NCI-H2107 (cell line): ENCODE measurements at regions not wholly inside any gene's neighbourhood (a gene's known extent, or its start where the extent isn't known, plus 50 kb on each side); places are given as distances from the start of the nearest gene placed in this dataset.
"Not testable (repeated sequence)": the region's sequence is repeated elsewhere in the genome, so short reads cannot be mapped to it uniquely, and the experiment has no call there.

Experiments used
- DNase-seq: peaks from one replicate; lab custom pipeline; 2025; lab: John Stamatoyannopoulos, UW

DNA sequence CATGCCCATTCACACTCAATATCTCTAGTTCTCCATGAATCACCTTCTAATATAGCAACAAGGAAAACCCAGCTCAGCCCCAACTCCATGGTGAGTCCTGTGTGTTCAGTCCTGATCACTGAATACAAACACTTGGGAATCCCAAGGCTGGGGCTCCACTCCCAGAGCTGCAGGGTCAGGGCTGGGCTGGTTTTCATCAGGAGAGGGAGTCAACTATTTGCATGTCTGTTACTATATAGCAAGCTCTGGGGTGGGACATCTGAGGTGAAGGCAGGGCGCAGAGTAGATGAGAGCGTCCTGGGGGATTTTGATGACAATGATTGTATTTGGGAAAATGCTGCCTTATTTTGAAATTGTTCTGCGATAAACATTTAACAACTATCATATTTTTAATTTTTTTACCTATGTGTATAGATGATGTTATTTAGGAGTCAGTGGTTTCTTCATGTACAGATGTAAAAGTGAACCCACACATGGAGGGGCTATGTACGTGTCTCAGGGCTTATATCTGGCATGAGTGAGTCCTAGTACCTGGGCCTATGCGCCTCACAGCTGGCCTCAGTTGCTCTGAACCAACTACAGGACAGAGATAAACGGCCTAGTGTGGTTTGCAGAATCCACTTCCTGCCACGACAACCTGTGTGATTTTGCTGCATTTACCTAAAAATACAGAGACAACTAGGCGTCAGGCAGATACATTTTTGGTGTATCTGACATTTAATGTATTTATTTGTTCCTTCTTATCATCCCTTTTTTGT is 603.7 kb downstream of the TMEM121 start:
- not testable (repeated sequence) for DNase-seq

DNA sequence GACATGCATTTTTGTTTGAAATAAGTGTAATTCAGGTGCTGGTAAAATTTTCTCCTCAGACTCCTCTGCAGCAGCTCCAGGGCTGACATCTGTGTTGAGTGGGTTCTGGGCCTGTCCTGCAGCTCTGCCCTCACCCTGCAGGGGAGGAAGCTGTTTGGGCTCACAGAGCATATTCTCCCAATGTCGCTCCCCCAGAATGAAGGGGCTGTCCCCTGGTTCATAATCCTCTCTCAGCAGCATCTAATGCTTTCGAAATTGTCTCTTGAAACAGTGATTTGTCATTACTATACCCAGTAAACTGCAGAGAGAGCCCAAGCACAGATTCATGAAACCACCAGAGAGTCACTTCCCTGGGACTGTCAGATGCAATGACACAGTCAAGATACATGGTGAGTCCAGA is 606.7 kb downstream of the TMEM121 start:
- DNase-seq, result not testable (repeated sequence)

DNA sequence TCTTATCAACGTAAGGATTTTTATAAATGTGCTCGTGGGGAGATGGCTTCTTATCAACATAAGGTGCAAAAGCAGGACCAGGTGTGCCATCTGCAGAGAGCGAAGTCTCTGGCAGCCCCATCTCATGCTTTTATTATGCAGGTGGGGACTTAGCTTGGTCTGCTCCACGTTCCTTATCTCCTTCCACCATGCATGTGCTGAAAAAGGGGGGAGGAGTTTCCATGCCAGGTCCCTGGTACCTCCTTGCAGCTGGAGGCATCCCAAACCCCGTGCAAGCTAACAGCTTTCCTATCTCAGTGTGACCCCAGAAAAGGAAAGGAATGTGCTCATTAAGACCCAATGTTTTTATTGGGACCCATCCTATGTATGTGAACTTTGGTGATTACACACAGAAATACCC is 608.5 kb downstream of the TMEM121 start:
- no peak for DNase-seq

DNA sequence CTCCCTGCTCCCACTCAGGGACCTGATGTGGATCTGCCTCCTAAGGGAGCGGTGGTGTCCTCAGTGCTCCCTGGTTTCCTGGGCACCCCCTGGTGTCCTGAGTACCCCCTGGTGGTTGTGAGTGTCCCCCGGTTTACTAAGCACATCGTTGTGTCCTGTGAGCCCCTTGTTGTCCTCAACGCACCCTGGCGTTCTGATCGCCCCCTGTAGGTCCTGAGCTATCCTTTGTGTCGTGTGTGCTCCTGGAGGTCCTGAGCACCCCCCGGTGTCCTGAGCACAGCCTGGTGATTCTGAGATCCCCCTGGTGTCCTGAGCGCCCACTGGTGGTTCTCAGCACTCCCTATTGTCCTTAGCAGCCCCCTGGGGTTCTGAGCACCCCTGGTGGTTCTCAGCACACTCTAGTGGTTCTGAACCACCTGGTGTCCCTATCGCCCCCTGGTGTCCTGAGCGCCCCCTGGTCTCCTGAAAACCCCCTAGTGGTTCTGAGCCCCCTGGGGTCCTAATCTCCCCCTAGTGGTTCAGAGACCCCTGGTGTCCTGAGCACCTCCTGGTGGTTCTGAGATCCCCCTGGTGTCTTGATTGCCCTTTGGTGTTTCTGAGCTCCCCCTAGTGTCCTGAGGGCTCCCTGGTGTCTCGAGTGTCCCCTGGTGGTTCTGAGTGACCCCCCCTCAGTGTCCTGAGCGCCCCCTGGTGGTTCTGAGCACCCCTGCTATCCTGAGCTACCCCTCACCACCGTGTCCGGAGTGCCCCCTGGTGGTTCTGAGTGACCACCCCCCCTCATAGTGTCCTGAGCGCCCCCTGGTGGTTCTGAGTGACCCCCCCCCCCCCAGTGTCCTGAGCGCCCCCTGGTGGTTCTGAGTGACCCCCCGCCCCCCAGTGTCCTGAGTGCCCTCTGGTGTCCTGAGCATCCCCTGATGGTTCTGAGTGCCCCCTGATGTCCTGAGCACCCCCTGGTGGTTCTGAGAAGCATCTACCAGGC is 615.1 kb downstream of the TMEM121 start:
- DNase-seq, result no peak

DNA sequence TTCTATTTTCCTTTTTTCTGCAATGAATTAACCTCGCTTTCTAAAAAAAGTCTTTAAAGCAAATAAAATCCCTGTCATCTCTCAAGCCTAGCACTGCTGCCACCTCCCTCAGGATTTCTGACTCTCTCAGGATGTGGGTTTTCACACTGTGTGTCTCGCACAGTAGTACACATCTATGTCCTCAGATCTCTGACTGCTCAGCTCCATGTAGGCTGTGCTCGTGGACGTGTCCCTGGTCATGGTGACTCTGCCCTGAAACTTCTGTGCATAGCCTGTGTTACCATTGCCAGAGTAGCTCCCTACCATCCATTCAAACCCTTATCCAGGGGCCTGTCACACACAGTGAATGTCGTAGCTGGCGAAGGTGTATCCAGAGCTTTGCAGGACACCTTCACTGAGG is 619.3 kb downstream of the TMEM121 start:
- not testable (repeated sequence) for DNase-seq

DNA sequence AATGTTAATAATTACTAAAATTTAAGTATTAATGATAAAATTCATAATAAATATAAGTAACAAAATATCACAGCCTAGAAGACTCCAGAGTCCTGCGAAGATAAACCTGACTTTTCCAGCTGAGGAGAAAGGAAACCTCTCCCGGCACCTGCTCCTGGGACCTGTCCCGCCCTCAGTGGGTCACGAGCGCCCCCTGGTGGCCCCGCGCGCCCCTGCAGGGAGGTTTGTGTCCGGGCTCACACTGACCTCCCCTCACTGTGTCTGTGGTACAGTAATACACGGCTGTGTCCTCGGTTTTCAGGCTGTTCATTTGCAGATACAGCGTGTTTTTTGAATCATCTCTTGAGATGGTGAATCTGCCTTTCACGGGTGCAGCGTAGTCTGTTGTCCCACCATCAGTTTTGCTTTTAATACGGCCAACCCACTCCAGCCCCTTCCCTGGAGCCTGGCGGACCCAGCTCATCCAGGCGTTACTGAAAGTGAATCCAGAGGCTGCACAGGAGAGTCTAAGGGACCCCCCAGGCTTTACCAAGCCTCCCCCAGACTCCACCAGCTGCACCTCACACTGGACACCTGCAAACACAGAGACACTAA is 627.1 kb downstream of the TMEM121 start:
- DNase-seq, result peak; percentile 60

DNA sequence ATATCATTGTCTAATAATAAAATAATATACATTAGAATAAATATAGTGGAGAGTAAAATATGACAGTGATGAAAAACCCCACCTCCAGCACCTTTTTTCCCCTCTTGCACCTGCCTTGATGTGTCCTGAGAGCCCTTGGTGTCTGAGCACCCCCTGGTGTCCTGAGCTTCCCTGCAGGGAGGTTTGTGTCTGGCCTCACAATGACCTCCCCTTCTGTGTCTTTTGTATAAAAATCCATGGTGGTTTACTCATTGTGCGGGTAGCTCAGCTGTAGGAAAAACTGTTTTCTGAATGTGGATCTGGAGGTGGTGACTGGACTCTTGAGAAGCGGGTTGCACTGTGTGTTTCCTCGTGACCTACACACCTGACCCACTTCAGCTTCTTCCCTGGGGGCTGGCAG is 636.9 kb downstream of the TMEM121 start:
- no peak for DNase-seq

DNA sequence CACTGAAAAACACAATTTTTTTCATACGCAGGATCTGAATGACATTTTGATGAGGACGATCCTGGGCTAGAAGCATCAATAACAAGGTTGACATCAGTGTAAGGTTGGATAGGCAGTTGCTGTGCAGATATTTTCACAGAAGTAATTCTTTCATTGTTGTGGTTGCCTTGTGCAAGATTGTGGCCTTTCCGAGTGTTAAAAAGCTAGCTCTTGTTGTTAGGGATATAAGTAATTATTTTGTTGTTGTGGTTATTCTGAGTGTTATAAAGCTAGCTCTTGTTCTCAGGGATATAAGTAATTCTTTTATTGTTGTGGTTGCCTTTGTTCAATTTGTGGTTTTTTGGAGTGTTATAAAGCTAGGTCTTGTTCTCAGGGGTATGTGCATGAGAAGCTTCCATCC is 637.4 kb downstream of the TMEM121 start:
- not testable (repeated sequence) for DNase-seq

DNA sequence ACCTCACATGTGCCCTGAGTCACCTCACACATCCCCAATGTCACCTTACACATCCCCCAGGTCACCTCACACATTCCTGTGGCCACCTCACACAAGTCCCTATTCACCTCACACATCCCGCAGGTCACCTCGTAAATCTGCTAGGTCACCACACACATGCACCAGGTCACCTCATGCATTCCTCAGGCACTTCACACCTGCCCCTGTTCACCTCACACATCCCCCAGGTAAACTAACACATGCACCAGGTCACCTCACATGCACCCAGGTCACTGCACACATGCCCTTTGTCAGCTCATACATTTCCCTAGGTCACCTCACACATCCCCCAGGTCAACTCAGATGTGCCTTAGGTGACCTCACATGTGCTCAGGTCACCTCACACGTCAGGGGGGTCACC is 639.8 kb downstream of the TMEM121 start:
- no peak for DNase-seq

DNA sequence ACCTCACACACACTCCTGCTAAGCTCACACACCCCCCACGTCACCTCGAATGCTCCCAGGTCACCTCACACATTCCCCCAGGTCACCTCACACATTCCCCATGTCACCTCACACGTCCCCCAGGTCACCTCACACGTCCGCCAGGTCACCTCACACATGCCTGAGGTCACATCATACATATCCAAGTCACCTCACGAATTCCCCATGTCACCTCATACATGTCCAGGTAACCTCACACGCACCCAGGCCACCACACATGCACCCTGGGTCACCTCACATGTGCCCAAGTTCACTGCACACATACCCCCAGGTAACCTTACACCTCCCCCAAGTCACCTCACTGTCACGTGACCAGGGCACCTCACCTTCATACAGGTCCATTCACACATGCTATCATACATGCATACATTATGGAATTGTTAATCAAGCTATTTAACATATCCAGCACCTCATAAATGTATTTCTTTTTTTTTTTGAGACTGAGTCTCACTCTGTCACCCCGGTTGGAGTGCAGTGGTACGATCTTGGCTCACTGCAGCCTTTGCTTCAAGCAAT is 640.3 kb downstream of the TMEM121 start:
- no peak for DNase-seq

DNA sequence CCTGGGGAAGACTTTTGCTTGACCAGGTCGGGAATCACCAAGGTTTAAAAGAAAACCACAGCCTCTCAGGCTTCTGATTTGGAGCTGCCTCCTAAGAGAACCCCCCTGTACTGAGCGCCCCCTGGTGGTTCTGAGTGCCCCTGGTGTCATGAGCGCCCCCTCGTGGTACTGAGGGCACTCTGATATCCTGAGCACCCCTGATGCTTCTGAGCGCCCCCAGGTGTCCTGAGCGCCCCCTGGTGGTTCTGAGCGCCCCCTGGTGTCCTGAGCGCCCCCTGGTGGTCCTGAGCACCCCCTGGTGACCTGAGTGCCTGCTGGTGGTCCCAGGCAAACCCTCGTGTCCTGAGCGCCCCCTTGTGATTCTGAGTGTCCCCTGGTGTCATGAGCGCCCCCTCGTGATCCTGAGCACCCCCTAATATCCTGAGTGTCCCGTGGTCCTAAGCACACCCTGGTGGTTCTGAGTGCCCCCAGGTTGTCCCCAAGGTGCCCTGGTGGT is 643.8 kb downstream of the TMEM121 start:
- DNase-seq, result not testable (repeated sequence)

DNA sequence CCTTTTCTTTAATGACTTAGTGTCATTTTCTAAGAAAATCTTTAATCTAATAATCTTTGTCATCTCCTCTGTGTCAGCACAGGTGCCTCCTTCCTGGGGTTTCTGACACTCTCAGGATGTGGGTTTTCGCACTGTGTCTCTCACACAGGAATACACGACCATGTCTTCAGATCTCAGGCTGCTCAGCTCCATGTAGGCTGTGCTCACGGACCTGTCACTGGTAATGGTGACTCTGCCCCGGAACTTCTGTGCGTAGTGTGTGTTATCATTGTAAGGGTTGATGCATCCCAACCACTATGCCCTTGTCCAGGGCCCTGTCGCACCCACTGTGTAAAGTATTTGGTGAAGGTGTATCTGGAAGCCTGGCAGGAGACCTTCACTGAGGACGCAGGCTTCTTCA is 647.8 kb downstream of the TMEM121 start:
- no peak for DNase-seq

DNA sequence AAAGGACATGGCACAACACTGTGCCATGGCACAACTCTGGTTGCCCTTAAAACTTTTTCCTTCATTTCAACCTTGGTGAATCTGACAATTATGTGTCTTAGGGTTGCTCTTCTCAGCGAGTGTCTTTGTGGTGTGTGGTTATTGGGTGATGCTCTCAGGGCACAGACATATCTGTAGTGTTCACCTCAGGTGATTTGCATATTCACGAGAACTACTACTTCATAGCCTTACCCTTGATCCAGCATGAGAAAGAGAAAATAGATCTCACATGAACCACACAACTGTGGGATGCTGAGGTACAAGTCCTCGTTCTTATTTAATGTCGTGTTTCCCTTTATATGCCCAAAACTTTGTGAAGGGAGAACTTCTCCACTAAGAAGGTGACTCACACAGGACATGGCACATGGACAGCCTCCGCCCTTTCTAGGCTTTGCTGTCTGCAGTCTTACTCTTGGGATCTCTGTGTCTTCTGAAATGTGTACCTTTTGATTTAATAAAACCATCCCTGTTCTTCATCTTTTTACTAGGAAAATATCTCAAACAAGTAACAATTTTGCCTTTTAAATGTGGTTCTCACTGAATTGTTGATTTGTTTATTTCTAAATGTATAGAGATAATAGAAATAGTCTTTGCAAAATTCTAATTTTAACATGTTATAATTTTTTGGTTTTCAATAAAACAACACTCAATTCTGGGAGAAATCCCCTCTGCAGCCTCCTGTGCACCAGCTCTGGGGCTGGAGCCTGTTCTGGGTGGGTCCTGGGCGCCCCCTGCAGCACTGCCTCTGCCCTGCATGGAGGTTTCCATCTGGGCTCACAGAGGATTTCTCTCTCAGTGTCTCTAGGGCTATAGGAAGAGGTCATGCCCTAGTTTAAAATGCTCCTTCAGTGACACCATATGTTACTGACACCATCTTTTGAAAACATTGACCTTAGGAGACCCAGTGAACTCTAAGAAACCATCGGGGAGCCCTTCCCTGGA is 651.2 kb downstream of the TMEM121 start:
- not testable (repeated sequence) for DNase-seq

DNA sequence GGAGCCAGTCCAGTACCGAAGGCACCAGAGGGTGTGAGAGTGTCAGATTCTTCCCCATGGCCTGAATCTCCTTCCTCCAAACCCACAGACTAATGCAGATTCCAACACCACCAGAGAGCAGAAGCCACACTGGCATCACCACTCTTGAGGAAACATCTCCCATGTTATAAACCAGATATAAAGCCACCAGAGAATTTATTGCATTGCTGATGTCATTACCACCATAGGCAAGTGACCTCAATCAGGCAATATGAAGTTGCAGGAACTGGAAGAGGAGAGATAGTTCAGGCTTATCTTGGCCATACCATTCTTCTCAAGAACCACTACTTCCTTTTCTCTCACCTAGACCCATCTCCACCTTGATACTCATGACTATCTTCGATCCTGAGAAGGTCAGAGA is 653.4 kb downstream of the TMEM121 start:
- no peak for DNase-seq

DNA sequence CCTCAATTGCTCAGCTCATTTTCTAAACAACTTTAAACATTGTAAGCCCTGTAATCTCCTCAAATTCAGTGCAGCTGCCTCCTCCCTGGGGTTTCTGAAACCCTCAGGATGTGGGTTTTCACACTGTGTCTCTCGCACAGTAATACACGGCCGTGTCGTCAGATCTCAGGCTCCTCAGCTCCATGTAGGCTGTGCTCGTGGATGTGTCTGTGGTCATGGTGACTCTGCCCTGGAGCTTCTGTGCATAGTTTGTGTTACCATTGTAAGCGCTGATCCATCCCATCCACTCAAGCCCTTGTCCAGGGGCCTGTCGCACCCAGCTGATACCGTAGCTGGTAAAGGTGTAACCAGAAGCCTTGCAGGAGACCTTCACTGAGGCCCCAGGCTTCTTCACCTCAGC is 658.4 kb downstream of the TMEM121 start:
- DNase-seq, result not testable (repeated sequence)

DNA sequence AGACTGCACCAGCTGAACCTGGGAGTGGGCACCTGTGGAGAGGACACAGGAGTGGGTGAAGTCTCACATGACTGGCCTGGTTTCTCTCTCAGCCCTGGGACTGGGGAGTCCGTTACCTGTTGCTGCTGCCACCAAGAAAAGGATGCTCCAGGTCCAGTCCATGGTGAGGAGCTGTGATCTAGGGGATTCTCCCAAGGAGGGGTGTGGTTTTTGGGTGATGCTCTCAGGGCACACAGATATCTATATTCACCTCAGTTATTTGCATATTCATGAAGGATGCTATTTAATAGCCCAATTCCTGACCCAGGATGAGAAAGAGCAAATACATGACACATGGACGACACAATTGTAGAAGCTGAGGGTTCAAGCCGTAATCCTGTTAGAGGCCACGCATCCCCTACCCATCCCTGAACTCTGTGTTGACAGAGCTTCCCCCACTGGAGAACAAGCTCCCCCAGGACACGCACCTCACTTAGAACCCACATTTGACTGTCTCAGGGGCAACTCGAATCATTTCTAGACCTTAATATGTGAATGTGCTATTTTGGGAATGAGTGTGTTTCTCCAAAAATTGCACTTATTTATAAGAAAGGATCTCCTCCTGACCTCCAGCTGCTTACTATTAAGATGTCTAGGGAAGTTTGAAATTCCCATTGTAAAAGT is 658.9 kb downstream of the TMEM121 start:
- DNase-seq, result not testable (repeated sequence)

DNA sequence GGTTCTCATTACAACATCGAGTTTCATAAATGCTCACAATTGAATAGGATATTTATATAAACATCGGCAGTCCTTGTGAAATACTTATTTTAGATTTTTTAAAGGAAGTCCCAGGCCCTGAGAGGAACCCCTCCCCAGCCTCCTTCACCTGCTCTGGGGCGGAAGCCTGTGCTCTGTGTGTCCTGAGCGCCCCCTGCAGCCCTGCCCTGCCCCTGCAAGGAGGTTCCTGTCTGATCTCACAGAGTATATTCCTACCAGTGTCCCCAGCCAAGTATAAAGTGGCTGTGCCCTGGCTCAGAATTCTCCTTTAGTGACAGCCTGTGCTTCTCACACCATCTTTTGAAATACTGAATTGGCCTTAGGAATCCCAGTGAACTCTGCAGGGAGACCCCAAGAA is 659.5 kb downstream of the TMEM121 start:
- no peak for DNase-seq

DNA sequence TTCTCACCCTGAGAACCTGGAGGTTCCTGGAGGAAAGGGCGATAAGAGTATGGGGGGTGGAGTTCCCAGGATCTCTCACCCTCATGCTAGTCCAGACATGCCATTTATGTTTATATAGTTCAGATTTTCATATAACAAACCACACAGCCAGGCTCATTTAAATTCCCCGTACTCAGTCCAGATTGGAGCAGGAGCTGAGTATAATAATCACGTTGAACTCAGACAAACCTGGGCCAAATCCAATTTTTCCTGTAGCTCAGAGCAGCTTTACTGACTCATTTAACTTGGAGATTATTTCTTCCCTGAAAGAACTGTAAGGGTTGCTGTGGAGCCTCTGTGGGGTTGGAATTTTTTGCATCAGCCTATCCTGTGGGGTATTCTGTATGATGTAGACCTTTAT is 660.8 kb downstream of the TMEM121 start:
- DNase-seq, result no peak

DNA sequence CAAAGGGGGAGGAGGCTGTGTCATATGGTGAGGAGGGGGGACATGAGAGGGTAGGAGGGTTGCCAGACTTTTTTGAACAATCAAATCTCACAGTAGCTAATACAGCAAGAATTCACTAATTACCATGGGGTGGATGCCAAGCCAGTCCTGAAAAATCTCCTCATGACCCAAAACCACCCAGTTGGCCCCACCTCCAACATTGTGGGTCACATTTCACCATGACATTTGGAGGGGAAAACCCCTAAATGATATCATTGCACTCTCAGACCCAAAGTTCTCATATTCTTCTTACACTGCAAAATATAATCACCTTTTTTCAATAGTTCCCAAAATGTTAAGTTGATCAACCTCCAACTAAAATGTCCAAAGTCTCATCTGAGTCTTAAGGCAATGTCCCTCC is 666.3 kb downstream of the TMEM121 start:
- DNase-seq, result not testable (repeated sequence)

DNA sequence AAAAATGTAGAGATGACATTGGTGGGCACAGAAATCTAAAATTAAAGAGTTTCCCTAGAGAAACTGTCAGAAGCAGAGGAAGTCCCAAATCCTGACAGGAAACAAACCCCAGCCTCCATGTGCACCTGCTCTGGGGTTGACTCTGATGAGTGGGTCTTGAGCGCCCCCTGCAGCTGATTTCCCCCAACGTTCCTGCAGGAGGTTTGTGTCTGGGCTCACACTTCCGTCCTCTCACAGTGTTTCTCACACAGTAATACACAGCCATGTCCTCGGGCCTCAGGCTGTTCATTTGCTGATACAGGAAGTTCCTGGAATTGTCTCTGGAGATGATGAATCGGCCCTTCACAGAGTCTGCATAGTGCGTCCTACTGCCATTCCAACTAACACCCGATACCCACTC is 670.1 kb downstream of the TMEM121 start:
- not testable (repeated sequence) for DNase-seq
